ENCODE measurements at regions not wholly inside any gene's neighbourhood (a gene's known extent, or its start where the extent isn't known, plus 50 kb on each side); places are given as distances from the start of the nearest gene placed in this dataset.

GRCh38 chr13:40329781-40330485 is 336.5 kb downstream of the FOXO1 start:
- ATAC-seq (no peak), DNase-seq (ENCODE audit: low spot score) (no peak)
- H3K4me2 ChIP-seq = no peak overlapping the region
- peaks cover 4% of the 10 kb centered on the region; the same call in 2 of the 3 replicates for H3K9me3 Mint-ChIP-seq
- H3K36me3 Mint-ChIP-seq (ENCODE audit: low read depth) = peaks cover 3% of the 10 kb centered on the region; the same call in 2 of the 3 replicates
- no peaks in the 10 kb centered on the region for H3K4me1 ChIP-seq (ENCODE audit: insufficient read depth)
- H3K4me3 ChIP-seq = no peak overlapping the region
- no peak overlapping the region for H3K27ac Mint-ChIP-seq
- H3K9me2 ChIP-seq (ENCODE audit: insufficient read depth) = peaks cover 4% of the 10 kb centered on the region; the same call in 1 of the 2 replicates
- H2AFZ ChIP-seq = no peak overlapping the region
- no peaks in the 10 kb centered on the region for H4K20me1 ChIP-seq (replicated peaks; ENCODE audit: insufficient read depth)
- TF ChIP-seq REST (IDR thresholded peaks at IDR 0.05; ENCODE audit: unreplicated experiment) = no peak
- no peak for TF ChIP-seq CREB1 (CRISPR knock-in tag; IDR thresholded peaks at IDR 0.05; ENCODE audit: low read depth)
- TF ChIP-seq EZH2 (IDR thresholded peaks at IDR 0.05; ENCODE audit: low read depth, unreplicated experiment) = no peak
- H3K79me2 ChIP-seq (replicated peaks; ENCODE audit: insufficient read depth) = no peaks in the 10 kb centered on the region
- H3K27me3 ChIP-seq (ENCODE audit: insufficient read depth) = no peaks in the 10 kb centered on the region
- H3F3A ChIP-seq (replicated peaks; ENCODE audit: low read depth) = no peaks in the 10 kb centered on the region
- no peak overlapping the region for H3K27ac ChIP-seq (ENCODE audit: low read depth)
- peaks cover 5% of the 10 kb centered on the region for H3K4me1 Mint-ChIP-seq
- H3K36me3 ChIP-seq (ENCODE audit: insufficient read depth) = no peaks in the 10 kb centered on the region
- H3K4me3 Mint-ChIP-seq = no peak overlapping the region
- H3K27me3 Mint-ChIP-seq (ENCODE audit: insufficient read depth, low read depth, poor library complexity) = peaks cover 3% of the 10 kb centered on the region

- Histone ChIP-seq H3K27me3 (ENCODE audit: insufficient read depth) (no peaks in the 10 kb centered on the region), H3K79me2 (replicated peaks; ENCODE audit: insufficient read depth) (no peaks in the 10 kb centered on the region), H3K4me1 (ENCODE audit: insufficient read depth) (no peaks in the 10 kb centered on the region), H2AFZ (no peak overlapping the region), H3K9me2 (ENCODE audit: insufficient read depth) (peaks cover 10% of the 10 kb centered on the region; the same call in 1 of the 2 replicates), H3F3A (replicated peaks; ENCODE audit: low read depth) (no peaks in the 10 kb centered on the region), H3K36me3 (ENCODE audit: insufficient read depth) (no peaks in the 10 kb centered on the region), H4K20me1 (replicated peaks; ENCODE audit: insufficient read depth) (no peaks in the 10 kb centered on the region), H3K4me2 (no peak overlapping the region), H3K27ac (ENCODE audit: low read depth) (no peak overlapping the region), H3K4me3 (no peak overlapping the region)
- no peak for DNase-seq (ENCODE audit: low spot score)
- no peak overlapping the region for H3K27ac Mint-ChIP-seq
- H3K4me1 Mint-ChIP-seq = peaks cover 5% of the 10 kb centered on the region
- ATAC-seq = no peak
- no peaks in the 10 kb centered on the region for H3K36me3 Mint-ChIP-seq (ENCODE audit: low read depth)
- H3K27me3 Mint-ChIP-seq (ENCODE audit: insufficient read depth, low read depth, poor library complexity) = peaks cover 3% of the 10 kb centered on the region
- no peak overlapping the region for H3K4me3 Mint-ChIP-seq
- no peaks in the 10 kb centered on the region; the same call in 2 of the 3 replicates for H3K9me3 Mint-ChIP-seq
- TF ChIP-seq ETS1 (IDR thresholded peaks at IDR 0.05) (no peak), ZNF114 (CRISPR knock-in tag; IDR thresholded peaks at IDR 0.05) (no peak), ZNF331 (CRISPR knock-in tag; IDR thresholded peaks at IDR 0.05; ENCODE audit: low read depth) (no peak), JUNB (IDR thresholded peaks at IDR 0.05; ENCODE audit: unreplicated experiment) (no peak), ZNF462 (CRISPR knock-in tag; IDR thresholded peaks at IDR 0.05) (no peak), NANOG (IDR thresholded peaks at IDR 0.05; ENCODE audit: borderline replicate concordance) (no peak), EZH2 (IDR thresholded peaks at IDR 0.05; ENCODE audit: low read depth, unreplicated experiment) (no peak), STAT1 (IDR thresholded peaks at IDR 0.05; ENCODE audit: unreplicated experiment) (no peak), POLR2AphosphoS5 (IDR thresholded peaks at IDR 0.05; ENCODE audit: low read depth) (no peak), CREB1 (CRISPR knock-in tag; IDR thresholded peaks at IDR 0.05; ENCODE audit: low read depth) (no peak)
These were observed 335.5 kb downstream of the FOXO1 start for GRCh38 chr13:40330950-40331349.

All from GM23338 (cell line).